ENCODE measurements at regions not wholly inside any gene's neighbourhood (a gene's known extent, or its start where the extent isn't known, plus 50 kb on each side); places are given as distances from the start of the nearest gene placed in this dataset.
A peak's percentile ranks its signal among the peaks of the same experiment; 100 is the strongest.

GRCh38 chr2:38509947-38510326, 92.8 kb downstream of the HNRNPLL start:
- DNase-seq (ENCODE audit: low read depth), result no peak

DNA sequence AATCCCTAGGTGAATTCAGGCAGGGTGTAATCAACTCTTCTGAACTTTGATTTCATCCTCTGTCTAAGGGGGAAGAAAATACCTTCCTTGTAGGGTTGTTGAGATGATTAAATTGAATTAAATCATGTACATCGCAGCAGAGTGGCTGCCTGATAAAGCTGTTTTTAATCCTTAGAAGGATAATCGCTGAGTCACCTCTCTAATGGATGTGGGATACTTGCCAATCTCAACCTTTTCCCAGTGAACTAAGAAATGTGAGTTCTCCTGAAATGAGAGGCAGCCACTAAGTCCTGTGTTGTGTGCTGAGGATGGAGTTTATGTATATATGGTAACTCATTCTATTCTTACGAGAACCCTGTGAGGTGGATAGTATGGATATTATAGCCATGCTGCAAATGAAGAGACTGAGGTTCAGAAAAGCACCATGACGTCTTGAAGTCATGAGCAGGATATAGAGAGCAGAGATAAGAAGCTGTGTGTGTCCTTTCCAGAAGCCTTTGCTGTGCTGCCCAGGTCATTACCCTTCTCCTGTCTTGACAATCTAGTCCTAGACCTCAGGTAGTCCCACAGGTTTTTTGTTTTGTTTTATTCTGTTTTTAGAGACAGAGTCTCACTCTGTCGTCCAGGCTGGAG, 93.3 kb downstream of the HNRNPLL start:
- DNase-seq (ENCODE audit: low read depth), result no peak

GRCh38 chr2:38508311-38509039, 94.3 kb downstream of the HNRNPLL start:
- DNase-seq (ENCODE audit: low read depth), result no peak

DNA sequence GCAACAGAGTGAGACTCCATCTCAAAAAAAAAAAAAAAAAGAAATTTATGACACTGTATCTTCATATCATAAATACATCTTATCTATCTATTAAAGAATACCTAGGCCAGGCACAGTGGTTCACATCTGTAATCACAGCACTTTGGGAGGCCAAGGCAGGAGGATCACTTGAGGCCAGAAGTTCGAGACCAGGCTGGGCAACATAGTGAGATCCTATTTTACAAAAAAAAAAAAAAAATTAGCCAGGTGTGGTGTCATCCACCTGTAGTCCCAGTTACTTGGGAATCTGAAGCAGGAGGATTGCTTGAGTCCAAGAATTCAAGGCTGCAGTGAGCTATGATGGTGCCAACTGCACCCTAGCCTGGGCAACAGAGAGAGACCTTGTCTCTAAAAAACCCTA, 95.0 kb downstream of the HNRNPLL start:
- DNase-seq (ENCODE audit: low read depth), result no peak

DNA sequence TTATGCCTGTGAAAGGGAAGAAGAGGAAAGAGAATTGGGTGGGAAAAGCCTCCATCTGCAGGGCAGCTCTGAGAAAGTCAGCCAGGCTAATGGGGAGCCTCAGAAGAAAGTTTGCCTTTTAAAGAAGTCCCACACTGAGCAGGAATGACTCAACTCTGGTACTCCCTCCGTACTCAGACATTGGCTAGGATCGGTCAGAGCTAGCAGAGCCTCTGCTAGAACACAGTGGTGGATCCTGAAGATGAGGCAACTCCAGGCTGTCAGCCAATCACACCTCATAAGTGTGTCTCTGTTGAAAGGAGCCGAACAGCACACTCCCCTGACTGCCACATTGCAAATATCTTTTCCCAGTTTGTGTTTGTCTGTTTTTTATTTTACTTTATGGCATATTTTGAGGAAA, 96.9 kb downstream of the HNRNPLL start:
- peak; percentile 67 for DNase-seq (ENCODE audit: low read depth)

DNA sequence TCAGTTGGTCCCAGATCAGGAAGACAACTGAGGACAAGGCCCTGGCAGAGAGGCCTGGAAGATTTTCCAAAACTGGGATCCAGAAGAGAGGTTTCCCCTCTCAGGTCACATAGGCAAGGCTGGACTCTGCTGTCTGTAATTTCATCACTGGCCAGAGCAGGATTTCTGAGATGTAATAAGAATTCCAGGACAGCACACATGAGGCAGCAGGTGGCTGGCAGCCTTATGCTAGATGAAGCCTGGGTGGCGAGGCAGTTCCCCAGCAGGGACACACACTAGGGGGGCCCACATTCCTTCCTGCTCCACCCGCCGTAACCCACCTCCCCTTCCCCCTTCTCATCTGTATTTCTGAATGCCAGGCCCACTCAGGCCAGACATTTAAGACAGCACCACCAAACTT, 98.6 kb downstream of the HNRNPLL start:
- no peak for DNase-seq (ENCODE audit: low read depth)

GRCh38 chr2:38502107-38502506, 100.6 kb downstream of the HNRNPLL start:
- no peak for DNase-seq (ENCODE audit: low read depth)

DNA sequence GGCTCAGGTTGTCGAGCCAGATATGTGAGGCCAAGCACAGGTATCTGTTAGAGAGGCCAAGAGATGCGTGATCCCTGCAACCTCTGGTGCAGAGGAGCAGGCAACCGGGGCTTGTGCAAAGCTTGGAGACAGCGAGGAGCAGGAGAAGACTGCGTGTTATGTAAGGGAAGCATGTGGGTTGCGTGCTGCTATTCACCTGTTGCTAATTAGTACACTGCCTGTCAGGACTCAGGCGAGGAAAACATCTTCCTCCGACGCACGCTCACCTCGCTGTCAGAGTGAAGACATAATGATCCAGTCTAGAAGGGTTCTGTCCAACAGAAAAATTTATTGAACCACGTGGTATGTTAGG, 102.5 kb downstream of the HNRNPLL start:
- no peak for DNase-seq (ENCODE audit: low read depth)

GRCh38 chr2:38499548-38500282, 103.0 kb downstream of the HNRNPLL start:
- no peak for DNase-seq (ENCODE audit: low read depth)

- DNase-seq (ENCODE audit: low read depth), result no peak
Observed at GRCh38 chr2:38498045-38498481, 104.7 kb downstream of the HNRNPLL start.

DNA sequence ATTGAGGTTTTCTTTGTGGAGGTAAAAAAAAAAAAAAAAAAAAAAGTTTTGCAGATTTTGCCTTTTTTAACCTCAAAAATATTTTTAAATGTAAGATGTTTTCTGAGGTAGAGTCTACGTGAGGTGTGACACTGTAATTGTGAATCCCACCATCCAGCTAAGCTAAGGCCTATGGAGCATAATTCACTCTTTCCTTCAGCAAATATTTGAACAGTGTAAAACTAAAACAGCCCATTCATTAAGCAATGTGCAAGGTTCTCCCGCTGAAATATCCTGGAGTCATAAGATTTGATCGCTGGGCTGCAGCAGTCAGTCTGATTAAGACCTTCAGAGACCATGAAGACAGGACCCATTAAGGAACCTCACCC, 105.1 kb downstream of the HNRNPLL start:
- DNase-seq (ENCODE audit: low read depth), result no peak

DNA sequence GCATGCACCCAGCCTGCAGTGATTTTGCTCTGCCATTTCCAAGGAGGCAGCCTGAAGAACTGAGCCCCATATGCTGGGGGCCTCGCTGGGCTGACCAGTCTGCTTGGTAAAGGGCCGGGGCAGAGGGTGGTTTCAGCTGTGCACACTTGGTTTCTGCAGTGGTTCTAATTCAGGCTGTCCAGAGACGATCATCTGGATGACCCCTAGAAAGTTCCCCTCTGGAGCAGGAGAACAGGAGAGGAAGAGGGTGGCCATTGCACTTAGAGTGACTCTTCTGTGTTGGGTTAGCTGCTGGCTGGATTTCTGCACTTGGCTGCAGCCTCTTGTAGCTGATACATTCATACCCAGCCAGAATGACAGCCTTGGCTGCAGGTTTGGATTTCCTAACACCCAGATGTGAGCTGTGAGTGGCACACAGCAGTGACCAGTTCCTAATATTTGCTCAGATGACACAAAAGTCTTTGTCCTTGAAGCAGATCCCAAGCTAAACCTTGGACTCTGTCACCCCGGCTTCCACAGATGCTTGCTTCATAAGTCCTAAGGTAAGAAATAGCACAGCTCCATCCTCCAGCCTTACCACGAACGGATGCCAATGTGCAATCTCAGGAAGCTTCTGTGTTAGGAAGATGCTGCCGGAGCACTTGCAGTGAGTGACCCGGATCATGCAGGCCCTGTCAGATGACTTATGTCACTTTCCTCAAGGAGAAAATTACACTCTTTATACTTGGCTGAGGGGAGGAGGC, 105.6 kb downstream of the HNRNPLL start:
- DNase-seq (ENCODE audit: low read depth), result no peak

DNA sequence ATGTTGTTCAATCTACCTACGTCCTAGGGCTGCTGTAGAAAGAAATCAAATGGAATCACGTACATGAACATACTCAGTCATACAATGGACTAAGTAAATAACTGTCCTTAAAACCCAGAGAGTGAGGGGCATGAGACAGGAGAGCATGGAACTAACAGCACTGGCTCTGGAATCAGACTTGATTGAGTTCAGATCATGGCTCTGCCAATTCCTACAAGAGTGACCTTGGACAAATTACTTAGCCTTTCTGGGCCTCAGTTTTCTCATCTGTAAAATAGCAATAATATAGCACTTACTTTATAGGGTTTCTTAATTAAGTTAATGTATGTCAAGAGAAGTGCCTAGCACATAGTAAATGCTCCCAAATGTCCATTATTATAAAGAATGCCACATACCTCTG, 106.8 kb downstream of the HNRNPLL start:
- DNase-seq (ENCODE audit: low read depth), result no peak

- no peak for DNase-seq (ENCODE audit: low read depth)
Observed at GRCh38 chr2:38494394-38494793, 108.3 kb downstream of the HNRNPLL start.

DNA sequence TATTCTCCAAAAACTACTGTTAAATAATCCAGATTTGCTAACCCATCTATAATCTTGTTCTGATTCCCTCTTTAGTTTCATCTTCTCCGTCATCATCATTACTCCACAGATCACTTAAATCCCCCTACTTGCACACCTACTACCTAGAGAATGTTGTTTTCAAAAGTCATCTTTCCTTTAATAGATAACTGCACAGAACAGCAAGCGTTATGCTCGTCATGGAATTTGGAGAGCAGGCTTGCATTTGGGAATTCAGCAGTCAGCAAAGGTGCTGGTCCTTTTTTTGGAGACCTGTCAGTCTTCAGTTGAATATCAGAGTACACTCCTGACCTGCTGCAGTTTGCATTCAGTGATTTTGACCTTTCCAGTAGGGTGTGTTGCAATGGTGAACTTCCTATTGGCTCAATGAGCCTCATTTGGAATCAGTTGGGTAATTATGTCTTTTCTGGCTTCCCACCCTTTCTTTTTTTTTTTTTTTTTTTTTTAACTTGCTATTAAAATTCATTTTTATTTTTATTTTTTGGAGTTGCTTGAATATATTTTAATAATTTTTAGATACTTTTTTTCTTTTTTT, 110.6 kb downstream of the HNRNPLL start:
- no peak for DNase-seq (ENCODE audit: low read depth)

GRCh38 chr2:38491436-38491835, 111.3 kb downstream of the HNRNPLL start:
- DNase-seq (ENCODE audit: low read depth), result no peak

- DNase-seq (ENCODE audit: low read depth), result no peak
Observed at GRCh38 chr2:38489846-38490245, 112.8 kb upstream of the ATL2 start.

DNA sequence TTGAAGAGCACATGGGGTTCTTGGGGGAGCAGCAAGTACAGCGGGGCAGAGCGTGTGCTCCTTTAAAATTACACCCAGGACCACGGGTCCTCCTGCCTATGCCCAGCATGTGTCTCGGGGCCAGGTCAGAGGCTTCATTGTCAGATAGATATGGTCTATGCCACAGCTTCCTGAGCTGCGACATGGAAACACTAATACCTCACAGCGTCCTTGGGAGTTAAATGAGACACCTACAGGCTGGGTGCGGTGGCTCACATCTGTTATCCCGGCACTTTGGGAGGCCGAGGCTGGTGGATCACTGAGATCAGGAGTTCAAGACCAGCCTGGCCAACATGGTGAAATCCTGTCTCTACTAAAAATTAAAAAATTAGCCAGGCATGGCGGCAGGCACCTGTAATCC, 110.8 kb upstream of the ATL2 start:
- DNase-seq (ENCODE audit: low read depth), result no peak

DNA sequence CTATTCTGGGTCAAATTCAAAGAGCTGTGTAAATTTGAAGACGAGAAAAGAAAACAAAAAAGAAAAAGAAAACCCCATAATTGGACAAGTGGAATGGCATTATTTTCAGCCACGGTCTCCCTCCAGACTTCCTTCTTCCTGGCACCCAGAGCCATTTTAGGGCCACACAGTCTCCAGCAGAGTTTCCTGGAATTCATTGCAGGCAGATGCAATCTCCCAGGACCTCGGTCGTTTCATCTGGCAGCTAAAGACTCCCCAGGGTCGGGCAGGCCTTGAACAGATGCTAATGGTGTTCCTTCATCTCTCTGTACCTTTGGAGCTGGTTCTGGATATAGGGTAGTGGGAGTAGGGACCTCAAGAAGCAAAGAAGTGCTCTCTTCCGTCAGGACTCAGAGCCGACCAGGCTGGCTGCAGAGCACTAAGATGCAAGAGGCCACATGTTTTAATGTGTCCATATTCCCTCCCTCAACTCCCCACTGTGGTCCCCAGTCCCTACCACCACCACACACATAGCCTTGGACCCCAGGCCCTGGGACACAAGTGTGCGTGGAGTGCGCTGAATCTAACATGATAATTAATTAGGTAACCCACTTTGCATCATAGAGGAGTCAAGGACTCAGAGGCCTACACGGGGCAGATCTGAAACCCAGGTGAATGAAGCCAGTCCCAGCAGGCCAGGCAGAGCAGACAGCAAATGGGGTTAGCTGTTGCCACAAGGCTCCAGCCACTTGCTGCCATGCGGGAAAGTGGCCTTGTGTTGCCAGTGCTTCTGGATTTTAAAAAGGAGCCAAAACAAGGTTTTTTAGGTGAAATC, 109.3 kb upstream of the ATL2 start:
- DNase-seq (ENCODE audit: low read depth), result no peak

DNA sequence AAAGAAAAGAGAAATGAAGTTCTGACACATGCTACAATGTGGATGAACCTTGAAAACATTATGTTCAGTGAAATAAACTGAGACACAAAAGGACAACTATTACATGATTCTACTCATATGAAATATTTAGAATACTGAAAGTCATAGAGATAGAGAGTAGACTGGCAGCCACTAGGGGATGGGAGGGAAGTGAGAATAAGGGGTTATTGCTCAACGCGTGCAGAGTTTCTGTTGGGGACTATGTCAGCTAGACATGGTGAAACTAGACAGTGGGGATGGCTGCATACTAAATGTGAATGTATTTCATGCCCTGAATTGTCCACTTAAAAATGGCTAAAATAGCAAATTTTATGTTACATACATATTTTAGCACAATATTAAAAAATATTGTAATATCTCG, 108.7 kb upstream of the ATL2 start:
- DNase-seq (ENCODE audit: low read depth), result no peak

GRCh38 chr2:38484957-38485356, 107.9 kb upstream of the ATL2 start:
- DNase-seq (ENCODE audit: low read depth), result no peak

All from GM04503 (cell line).